Osteocyte (in vitro differentiated cells): ENCODE measurements at regions not wholly inside any gene's neighbourhood (a gene's known extent, or its start where the extent isn't known, plus 50 kb on each side); places are given as distances from the start of the nearest gene placed in this dataset.

Experiments
- DNase-seq: peaks from one replicate; pipeline ENCODE4 v3.0.0; 2021; ENCODE audit warnings: mixed read lengths; ENCODE audit not compliant: unreplicated experiment; ENCODE audit errors: extremely low spot score
- H3K27ac Mint-ChIP-seq: one replicate; pipeline ENCODE4 v1.8.0; 2021; ENCODE audit warnings: mild to moderate bottlenecking, mixed read lengths; ENCODE audit not compliant: unreplicated experiment
- H3K27me3 Mint-ChIP-seq: one replicate; pipeline ENCODE4 v1.8.0; 2021; ENCODE audit warnings: mixed read lengths; ENCODE audit not compliant: unreplicated experiment
- H3K36me3 Mint-ChIP-seq: one replicate; pipeline ENCODE4 v1.8.0; 2021; ENCODE audit warnings: mixed read lengths; ENCODE audit not compliant: unreplicated experiment
- H3K4me1 Mint-ChIP-seq: one replicate; pipeline ENCODE4 v1.8.0; 2021; ENCODE audit warnings: mixed read lengths; ENCODE audit not compliant: unreplicated experiment
- H3K4me3 Mint-ChIP-seq: one replicate; pipeline ENCODE4 v1.8.0; 2021; ENCODE audit warnings: mild to moderate bottlenecking, moderate library complexity, mixed read lengths; ENCODE audit not compliant: unreplicated experiment
- H3K9me3 Mint-ChIP-seq: one replicate; pipeline ENCODE4 v1.8.0; 2021; ENCODE audit warnings: mixed read lengths; ENCODE audit not compliant: unreplicated experiment
- TF ChIP-seq, protein P1 (sequence below): fragments of 200-600 bp; sonication (generic); IDR thresholded peaks from 2 replicates; pipeline ENCODE4 v1.5.0; 2021; ENCODE audit warnings: antibody characterized with exemption, mild to moderate bottlenecking, moderate library complexity

GRCh38 chr22:25404928-25405816 lies 159.3 kb upstream of the GRK3 start:
- TF ChIP-seq, protein P1, sequence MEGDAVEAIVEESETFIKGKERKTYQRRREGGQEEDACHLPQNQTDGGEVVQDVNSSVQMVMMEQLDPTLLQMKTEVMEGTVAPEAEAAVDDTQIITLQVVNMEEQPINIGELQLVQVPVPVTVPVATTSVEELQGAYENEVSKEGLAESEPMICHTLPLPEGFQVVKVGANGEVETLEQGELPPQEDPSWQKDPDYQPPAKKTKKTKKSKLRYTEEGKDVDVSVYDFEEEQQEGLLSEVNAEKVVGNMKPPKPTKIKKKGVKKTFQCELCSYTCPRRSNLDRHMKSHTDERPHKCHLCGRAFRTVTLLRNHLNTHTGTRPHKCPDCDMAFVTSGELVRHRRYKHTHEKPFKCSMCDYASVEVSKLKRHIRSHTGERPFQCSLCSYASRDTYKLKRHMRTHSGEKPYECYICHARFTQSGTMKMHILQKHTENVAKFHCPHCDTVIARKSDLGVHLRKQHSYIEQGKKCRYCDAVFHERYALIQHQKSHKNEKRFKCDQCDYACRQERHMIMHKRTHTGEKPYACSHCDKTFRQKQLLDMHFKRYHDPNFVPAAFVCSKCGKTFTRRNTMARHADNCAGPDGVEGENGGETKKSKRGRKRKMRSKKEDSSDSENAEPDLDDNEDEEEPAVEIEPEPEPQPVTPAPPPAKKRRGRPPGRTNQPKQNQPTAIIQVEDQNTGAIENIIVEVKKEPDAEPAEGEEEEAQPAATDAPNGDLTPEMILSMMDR = no peak
- peak overlapping the region; percentile 69 for H3K4me3 Mint-ChIP-seq
- peak overlapping the region; percentile 52 for H3K27ac Mint-ChIP-seq
- no peaks in the 10 kb centered on the region for H3K27me3 Mint-ChIP-seq
- peaks cover 46% of the 10 kb centered on the region for H3K4me1 Mint-ChIP-seq
- H3K36me3 Mint-ChIP-seq = no peaks in the 10 kb centered on the region
- DNase-seq = no peak
- no peaks in the 10 kb centered on the region for H3K9me3 Mint-ChIP-seq

DNA sequence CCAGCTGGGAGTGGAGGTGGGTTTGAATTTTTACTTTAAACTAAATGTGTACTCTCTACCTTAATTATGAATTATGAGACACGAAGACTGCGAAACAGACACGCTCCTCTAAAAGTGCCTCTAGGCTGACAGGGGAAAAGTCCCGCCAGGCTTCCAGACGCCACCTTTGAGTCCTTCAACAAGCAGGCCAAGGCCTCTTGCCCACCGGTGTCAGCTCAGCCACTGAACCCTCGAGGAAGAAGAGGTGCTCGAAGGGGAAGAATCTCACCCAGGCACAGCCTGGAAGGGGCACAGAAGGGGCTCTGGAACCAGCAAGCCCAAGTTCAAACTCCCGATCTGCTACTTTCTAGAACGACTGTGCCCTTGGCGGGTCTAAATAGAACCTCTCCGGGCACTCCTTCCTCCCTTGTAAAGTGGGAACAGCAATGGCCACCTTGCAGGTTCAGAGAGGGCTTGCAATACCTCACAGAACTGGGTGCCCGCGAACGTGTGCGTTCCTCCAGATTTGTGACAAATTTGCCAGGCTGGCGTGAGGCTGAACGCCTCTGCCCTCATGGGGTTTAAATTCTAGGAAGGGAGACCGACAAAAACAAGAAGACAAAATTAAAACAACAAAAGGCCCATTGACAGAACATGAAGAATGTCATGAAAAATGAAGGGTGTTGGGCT lies 158.5 kb upstream of the GRK3 start:
- H3K9me3 Mint-ChIP-seq = no peaks in the 10 kb centered on the region
- no peaks in the 10 kb centered on the region for H3K36me3 Mint-ChIP-seq
- peak overlapping the region; percentile 52 for H3K27ac Mint-ChIP-seq
- H3K27me3 Mint-ChIP-seq = no peaks in the 10 kb centered on the region
- H3K4me3 Mint-ChIP-seq = peak overlapping the region; percentile 69
- no peak for DNase-seq
- TF ChIP-seq, protein P1 = no peak
- peaks cover 38% of the 10 kb centered on the region for H3K4me1 Mint-ChIP-seq

DNA sequence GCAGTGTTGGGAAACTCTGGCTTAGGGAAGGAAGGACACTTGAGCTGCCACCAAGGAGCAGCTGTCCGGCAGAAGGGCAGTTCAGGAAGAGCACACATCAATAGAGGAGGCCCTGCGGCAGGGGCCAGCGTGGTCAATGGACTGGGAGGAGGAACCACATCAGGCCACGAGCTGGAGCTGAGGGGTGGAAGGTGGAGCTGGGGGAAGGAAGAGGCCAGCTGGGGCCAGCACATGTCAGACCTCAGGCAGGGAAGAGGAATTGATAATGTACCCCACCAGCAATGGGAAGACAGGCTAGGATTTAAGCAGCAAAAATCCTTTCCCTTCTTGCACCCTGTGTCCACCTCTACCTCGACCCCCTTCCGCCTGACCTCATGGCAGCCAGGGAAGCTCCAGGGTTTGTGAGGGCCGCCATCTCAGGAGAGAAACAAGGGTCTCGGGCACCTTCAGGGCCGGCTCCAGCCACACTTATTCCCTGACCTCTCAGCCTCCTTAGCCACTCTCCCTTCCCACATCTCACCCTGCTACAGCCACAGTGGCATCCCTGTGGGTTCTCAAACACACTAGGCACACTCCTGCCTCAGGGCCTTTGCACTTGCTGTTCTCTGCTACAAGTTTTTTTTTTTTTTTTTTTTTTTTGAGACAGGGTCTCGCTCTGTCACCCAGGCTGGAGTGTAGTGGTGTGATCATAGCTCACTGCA lies 157.8 kb upstream of the GRK3 start:
- Mint-ChIP-seq H3K27ac (peak overlapping the region; percentile 52), H3K9me3 (no peaks in the 10 kb centered on the region), H3K4me1 (peaks cover 35% of the 10 kb centered on the region), H3K27me3 (no peaks in the 10 kb centered on the region), H3K4me3 (peak overlapping the region; percentile 69), H3K36me3 (no peaks in the 10 kb centered on the region)
- DNase-seq = no peak
- TF ChIP-seq, protein P1 = no peak

DNA sequence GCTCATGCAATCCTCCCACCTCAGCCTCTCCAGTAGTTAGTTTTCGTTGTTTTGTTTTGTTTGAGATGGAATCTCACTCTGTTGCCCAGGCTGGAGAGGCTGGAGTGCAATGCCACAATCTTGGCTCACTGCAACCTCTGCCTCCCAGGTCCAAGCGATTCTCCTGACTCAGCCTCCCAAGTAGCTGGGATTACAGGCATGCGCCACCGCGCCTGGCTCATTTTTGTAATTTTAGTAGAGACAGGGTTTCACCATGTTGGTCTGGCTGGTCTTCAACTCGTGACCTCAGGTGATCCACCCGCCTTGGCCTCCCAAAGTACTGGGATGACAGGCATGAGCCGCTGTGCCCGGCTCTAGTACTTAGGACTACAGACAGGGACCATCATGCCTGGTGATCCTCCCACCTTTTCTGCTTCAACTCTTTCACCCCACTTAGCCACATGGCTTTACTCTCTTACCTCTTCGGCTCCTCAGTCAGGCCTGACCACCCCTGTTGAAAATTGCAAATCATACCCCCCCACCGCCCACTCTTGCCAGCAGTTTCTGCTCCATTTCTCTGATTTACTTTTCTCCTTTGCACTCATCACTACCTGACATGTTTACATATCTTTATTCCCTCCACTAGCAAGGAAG lies 157.1 kb upstream of the GRK3 start:
- Mint-ChIP-seq H3K4me3 (peak overlapping the region; percentile 45), H3K4me1 (peaks cover 29% of the 10 kb centered on the region), H3K27ac (no peak overlapping the region), H3K36me3 (no peaks in the 10 kb centered on the region), H3K9me3 (no peaks in the 10 kb centered on the region), H3K27me3 (no peaks in the 10 kb centered on the region)
- TF ChIP-seq, protein P1 = no peak
- DNase-seq = no peak
